LNCAP (cell line): ENCODE measurements at regions not wholly inside any gene's neighbourhood (a gene's known extent, or its start where the extent isn't known, plus 50 kb on each side); places are given as distances from the start of the nearest gene placed in this dataset.

Experiments
- TF ChIP-seq, protein P1 (sequence below): fragments of 450-650 bp; IDR thresholded peaks from 2 replicates; pipeline ENCODE4 v1.5.1; 2017; ENCODE audit warnings: mild to moderate bottlenecking

DNA sequence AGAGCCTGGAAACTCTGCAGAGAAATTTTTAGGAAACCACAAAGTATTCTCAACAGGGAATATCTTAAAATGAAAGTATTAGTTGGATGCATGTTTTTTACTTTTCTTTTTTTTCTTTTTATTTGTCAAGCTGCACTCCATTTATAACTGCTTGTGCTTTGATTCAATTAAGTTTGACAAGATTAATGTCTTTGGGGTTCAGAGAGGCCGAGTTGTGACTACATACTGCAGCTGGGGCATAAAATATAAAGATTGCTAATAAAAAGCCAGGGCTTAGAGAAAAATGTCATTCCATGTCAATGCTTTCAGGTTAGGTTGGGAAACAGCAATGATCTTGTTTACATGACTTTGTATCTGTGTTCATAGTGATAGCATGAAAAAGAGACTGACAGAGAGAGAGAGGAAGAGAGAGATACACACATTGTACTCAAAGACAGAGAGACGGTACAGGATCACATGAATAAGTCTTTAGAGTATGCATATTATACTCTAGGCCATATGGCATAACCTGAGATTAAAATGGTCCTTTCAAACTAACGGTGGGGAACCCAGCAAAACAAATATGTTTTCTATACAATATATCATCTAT is 1022.3 kb upstream of the CNTNAP5 start:
- TF ChIP-seq, protein P1, sequence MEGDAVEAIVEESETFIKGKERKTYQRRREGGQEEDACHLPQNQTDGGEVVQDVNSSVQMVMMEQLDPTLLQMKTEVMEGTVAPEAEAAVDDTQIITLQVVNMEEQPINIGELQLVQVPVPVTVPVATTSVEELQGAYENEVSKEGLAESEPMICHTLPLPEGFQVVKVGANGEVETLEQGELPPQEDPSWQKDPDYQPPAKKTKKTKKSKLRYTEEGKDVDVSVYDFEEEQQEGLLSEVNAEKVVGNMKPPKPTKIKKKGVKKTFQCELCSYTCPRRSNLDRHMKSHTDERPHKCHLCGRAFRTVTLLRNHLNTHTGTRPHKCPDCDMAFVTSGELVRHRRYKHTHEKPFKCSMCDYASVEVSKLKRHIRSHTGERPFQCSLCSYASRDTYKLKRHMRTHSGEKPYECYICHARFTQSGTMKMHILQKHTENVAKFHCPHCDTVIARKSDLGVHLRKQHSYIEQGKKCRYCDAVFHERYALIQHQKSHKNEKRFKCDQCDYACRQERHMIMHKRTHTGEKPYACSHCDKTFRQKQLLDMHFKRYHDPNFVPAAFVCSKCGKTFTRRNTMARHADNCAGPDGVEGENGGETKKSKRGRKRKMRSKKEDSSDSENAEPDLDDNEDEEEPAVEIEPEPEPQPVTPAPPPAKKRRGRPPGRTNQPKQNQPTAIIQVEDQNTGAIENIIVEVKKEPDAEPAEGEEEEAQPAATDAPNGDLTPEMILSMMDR: no peak

DNA sequence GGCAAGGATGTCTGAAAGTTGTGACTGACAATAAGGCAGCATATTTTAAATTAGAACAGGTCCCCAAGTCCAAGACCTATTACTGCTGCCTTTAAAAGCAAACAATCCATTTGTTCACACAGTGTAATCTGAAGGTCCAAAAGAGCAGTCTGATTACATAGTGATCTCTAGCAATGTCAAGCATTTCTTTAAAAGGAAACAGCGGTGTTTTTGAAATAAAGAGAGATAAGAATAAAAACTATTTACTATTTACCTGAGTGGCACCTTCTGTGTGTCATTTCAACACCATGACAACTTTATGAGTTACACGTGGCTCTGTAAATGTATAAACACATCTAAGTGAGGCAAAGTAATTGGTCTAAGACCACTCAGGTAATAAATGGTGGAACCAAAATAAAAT is 1009.9 kb upstream of the CNTNAP5 start:
- TF ChIP-seq, protein P1: no peak

DNA sequence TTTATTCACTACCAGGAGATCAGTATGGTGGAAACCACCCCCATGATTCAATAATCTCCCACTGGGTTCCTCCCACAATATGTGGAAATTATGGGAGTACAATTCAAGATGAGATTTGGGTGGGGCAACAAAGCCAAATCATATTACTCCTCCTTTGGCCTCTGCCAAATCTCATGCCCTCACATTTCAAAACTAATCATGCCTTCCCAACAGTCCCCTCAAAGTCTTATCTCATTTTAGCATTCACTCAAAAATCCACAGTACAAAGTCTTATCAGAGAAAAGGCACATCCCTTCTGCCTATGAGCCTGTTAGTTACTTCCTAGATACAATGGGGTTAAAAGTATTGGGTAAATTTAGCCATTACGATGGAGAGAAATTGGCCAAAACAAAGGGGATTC is 989.5 kb upstream of the CNTNAP5 start:
- TF ChIP-seq, protein P1: no peak

DNA sequence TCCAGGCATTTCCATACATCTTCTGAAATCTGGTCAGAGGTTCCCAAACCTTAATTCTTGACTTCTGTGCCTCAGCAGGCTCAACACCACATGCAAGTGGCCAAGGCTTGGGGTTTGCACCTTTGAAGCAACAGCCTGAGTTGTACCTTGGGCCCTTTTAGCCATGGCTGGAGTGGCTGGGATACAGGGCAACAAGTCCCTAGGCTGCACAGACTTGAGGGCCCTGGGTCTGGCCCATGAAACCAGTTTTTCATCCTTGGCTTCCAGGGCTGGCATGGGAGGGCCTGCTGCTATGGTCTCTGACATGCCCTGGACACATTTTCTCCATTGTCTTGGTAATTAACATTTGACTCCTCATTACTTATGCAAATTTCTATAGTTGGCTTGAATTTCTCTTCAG is 988.8 kb upstream of the CNTNAP5 start:
- TF ChIP-seq, protein P1: no peak

DNA sequence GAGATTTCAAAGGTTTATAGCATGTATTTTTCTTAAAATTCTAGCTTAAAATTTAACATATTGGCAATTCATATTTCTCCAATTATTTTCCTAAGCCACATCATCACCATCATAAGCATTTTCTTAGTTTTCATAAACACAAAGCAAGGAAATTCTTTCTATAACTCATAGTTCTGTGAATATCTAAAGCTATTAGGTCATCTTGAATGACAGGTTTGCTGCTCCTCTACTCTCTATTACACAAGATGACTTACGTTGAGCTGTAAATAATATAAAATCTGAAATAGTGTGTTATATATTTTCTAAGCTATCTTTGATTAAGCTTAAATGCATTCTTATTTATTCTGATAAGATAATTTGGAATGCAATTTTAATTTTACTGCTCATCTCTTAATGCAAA is 984.6 kb upstream of the CNTNAP5 start:
- TF ChIP-seq, protein P1: no peak

DNA sequence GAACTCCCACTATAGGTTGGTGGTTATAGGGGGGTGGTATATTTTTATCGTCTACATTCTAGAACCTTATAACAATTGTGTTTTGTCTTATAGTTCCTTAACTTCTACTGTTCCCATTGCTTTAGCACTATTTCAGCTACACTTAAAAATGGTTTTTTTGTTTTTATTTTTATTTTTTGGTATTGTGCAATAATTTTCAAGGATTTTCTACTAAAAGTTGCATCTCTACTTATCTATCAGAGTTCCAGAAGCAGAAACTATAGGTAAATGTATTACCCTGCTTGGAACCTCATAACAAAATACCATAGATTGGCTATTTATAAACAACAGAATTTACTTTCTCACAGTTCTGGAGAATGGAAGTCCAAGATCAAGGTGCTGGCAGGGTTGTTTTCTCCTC is 981.6 kb upstream of the CNTNAP5 start:
- TF ChIP-seq, protein P1: no peak

DNA sequence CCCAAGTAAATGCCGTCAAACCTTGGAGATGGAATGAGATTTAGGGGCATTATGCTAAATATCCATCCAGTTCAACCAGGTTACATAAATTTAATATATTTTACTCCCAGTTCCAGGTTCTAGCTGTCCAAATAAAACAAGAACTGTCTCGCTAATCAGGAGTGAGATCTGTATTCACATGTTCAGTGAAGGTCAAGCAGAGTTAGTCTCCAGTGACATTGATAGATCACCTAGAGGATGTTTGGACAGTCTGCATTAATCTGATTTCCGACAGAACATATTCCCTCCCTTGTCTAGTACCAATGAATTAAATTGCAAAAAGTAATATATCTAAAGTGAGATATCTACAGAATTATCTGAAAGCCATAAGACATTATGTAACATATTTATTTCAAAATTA is 979.4 kb upstream of the CNTNAP5 start:
- TF ChIP-seq, protein P1: no peak

DNA sequence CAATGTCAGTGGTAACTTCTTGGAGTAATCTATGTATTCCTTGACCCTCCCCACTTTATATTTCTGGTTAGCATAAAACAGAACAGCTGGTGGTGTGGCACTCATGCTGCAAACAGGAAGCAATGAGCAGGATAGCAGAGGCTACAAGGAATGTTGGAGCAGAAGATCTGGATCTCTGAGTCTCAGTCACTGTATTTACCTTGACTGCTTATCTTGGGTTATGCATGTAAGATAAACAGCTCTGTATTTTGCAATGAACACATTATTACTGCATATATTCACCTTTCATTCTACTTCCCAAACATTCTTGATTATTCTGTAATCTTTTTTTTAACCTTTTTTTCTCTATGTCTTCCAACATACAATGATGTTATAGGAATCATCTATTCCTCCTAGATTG is 977.9 kb upstream of the CNTNAP5 start:
- TF ChIP-seq, protein P1: no peak
